ENCODE measurements at regions not wholly inside any gene's neighbourhood (a gene's known extent, or its start where the extent isn't known, plus 50 kb on each side); places are given as distances from the start of the nearest gene placed in this dataset.

DNA sequence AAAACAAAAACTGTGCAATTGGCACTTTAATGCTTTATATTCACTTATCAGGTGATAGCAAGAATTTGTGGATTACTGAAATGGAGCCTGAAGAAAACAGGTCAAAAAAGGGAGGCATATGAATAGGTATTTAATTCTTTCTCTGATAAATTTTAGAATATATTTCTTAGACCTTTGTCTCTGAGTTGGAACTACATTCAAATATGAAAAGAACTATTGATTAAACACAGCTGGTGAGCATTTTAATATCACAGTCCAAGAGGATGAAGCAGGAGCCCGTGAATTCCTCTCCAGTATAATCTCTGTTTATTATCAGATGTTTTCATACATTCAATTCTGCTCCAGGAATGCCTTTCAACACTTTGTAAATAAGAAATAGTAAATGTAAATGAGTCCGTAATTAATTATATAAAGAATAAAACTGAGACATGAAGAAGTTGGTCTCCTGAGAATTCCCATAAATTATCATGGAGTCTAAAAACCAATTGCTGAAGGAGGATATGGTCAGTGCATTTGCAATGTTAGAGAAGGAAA is 86.3 kb upstream of the ARHGEF26 start:
- DNase-seq (ENCODE audit: low spot score) (no peak), FAIRE-seq (no peak)

DNA sequence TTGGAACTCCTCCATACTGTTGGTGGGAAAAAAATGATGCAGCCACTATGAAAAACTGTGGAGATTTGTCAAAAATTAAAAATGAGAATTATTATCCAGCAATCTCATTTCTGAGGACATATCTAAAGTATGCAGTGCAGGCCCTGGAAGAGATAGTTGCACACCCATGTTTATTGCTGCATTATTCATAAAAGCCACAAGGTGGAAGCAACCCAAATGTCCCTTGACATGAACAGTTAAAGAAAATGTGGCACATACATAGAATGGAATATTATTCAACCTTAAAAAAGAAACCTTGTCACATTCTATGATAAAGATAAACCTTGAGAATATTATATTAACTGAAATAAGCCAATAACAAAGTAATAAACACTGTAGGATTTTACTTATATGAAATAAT is 80.9 kb upstream of the ARHGEF26 start:
- FAIRE-seq = no peak
- DNase-seq (ENCODE audit: low spot score) = no peak

DNA sequence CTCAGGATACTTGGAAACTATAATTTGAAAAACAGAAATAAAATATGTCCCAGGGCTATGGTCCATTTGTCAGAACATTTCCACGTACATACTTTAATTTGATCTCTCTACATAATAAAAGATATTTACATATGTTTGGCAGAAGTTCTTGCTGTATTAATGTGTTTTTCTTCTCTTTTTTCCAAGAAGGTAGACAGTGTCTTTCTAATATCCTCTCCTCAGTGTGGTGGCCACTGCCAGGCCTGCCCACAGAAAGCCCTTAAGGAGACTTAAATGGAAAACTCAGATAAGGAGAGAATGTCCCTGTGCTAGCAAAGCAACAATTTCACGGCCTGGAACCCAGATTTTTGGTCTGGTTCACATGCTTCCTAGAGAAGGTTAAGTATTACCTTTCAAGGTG is 76.5 kb upstream of the ARHGEF26 start:
- DNase-seq (ENCODE audit: low spot score) (no peak), FAIRE-seq (no peak)

DNA sequence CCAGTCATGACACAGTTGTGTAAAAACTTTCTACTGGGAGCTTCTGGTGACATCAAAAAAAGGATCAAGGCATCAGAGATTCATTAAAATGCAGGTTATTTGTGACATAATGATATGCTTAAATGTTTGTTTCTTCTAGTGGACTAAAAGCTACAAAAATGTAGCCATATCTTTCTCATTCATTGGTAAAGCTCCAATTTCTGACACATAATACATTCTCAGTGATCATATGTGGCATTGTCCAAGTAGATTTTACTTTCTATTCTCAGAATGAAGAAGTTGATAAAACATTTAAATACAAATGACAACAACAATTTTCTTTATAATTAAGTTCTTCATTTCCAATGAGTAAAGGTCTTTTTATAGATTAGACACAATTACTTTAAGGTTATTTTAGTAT is 71.0 kb upstream of the ARHGEF26 start:
- FAIRE-seq = no peak

DNA sequence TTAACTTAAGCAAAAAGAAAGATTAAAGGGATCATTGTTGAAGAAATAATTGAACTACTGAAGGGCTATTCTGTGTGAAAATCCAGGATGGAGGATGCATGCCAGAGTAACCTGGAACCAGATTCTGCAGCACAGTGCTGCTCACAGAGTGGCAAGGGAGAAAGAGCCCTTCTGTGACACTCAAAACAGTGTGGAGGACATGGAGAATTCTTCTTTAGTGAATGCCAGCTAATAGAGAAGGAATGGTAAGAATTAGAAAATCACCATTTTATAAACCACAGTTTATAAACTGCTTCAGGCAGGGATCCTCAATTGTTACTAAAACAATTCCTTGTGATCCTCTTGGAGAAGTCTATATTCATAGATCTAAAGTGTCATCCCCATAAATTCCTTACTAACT is 70.4 kb upstream of the ARHGEF26 start:
- DNase-seq (ENCODE audit: low spot score) (no peak), FAIRE-seq (no peak)

More for the DNA sequence above, 71.0 kb upstream of the ARHGEF26 start:
- DNase-seq (ENCODE audit: low spot score) = no peak

DNA sequence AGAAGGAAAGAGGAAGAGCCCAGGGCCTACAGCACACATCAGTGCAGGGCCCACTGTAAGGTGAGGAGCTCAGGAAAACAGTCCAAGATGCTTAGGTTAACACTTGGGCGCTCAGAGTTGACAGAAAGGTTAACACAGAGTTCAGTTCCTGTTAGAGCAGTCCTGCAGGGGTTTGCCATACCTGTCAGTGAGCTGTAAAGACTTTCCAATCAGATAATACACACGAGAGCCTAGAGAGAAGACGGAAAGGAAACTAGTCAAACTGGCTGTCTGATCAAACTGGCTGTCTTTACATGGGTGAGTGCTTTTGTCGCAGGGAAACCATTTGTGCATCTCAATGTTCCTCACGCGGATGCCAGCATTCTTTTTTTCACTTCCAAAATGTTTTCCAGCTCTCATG is 61.4 kb upstream of the ARHGEF26 start:
- DNase-seq (ENCODE audit: low spot score) (no peak), FAIRE-seq (no peak)

DNA sequence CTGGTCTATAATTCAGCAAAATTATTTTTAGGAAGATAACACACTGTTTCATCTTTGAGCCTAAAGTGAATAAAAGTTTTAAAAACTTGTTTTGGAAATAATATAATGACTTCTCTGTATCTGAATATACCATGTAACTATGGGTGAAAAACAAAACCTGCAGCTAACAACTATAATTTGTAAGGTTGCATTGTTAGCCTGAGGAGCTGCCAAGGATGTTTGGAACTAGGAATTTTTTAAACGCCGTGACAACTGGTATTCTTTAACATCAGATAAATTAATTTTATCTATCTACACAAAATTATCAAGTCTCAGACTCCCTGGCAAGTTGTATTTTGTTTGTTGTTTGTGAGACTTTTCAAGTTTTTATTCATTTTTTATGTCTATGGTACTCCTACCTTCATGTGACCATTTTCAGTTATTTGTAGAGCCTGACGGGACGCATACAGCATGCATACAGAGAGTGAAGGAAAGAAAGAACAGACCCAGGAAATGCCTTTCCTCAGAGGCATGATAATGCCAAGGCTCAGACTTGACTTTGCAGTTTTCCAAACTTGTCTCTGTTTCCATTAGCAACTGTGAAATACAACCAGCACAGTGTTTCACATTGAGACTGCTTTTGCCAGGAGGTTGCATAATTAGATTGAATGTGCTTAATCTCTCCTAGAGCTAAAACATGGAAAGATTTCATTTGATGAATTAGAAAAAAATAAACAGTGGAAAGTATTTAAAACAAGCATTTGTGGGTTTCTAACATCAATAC is 60.8 kb upstream of the ARHGEF26 start:
- DNase-seq (ENCODE audit: low spot score) (no peak), FAIRE-seq (no peak)

DNA sequence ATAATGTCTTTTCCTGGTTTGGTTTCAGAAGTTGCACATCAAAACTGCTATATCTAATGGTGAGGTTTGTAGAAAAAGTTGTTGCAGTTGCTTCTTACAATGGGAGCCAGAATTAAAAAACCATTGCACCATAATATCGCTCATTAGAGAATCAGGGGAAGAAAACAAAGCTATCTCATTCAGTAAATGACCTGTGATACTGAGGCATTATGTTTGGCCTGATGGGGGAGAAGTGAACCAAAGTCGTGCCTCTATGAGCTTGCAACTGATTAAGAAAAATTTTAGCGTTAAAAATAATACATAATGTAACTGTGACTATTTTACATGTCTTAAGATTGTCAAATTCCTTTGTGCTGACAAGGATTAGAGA is 60.2 kb upstream of the ARHGEF26 start:
- no peak for FAIRE-seq
- no peak for DNase-seq (ENCODE audit: low spot score)

DNA sequence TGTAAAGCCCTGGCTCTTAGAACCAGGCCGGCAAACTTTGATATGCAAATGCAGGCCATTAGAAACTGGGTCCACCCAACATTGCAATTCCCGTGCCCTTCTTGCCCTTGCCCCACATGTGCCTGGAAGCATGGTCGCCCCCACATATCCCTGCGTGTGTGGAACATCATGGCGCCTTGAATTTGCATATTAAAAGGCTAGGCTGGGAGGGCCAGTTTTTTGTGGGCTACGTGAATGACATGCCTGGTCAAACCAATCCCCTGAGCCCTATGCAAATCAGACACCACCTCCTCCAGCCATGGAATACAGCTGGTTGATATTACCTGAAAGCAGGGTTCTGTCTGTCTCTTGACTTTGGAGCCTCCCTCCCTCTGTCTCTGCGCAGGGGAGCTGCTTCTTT is 58.7 kb upstream of the ARHGEF26 start:
- FAIRE-seq = no peak

DNA sequence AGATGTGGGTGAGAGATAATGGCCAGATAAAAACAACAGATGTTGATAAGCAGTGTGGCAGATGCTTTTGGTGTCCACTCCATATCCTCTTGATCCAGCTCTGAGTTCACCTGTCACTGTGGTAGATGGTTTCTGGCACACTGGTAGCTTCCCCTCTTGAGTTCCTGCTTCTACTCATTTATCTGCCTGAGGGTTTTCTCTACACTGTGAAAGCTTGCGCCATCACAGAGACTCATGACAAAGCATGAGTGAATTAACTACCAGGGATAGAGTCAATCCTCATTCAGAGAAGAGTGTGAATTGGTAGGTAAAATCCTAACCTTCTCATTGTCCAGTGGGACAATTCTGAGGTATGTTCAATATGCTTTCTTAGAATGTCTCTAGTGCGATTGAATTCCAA is 50.0 kb upstream of the ARHGEF26 start:
- DNase-seq (ENCODE audit: low spot score) = no peak
- FAIRE-seq = no peak

More for the DNA sequence above, 58.7 kb upstream of the ARHGEF26 start:
- DNase-seq (ENCODE audit: low spot score) = no peak

All from urothelium cell line (cell line).